GM18508 (cell line): ENCODE measurements at regions not wholly inside any gene's neighbourhood (a gene's known extent, or its start where the extent isn't known, plus 50 kb on each side); places are given as distances from the start of the nearest gene placed in this dataset.
"Not testable (repeated sequence)": the region's sequence is repeated elsewhere in the genome, so short reads cannot be mapped to it uniquely, and the experiment has no call there.

Source experiments
- ATAC-seq: cut with Tn5 transposase; IDR thresholded peaks from one replicate; pipeline ENCODE4 v1.9.1; 2021; ENCODE audit warnings: moderate number of reproducible peaks; ENCODE audit not compliant: insufficient read depth, unreplicated experiment

DNA sequence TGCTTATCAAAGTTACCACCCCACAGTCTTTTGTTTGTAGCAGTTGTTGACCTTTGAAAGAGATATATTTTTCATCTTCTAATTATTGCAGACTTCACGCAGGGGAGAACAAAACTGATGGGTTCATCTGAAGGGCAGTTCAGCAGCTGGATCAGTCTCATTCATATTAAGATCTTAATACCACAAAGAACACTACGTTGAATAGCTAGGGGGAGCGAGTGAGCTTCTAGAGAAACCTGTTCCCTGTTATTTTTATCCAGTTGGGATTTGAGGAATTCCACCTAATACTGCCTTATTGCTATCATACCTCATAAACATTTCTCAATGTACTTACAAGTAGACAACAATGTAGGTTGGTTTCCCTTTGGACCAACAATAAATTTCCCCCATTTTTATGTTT is 306.1 kb upstream of the KIF2B start:
- no peak for ATAC-seq

DNA sequence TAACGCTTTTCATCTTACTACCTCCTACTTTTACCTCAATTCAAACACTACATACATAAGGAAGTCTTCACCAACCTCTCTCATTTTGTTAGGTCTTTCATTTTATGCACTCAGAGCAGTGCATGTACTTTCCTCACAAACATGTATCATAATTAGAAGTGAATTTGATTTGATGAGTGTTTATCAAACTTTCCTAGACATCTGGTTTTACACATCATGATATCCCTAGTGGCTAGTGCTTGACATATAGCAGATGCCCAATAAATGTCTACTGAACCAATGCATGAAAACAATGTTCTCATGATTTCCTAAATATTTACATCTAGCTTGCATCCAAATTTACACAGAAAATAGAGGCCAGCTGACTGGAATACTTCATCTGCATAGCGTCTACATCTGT is 323.4 kb upstream of the KIF2B start:
- no peak for ATAC-seq

DNA sequence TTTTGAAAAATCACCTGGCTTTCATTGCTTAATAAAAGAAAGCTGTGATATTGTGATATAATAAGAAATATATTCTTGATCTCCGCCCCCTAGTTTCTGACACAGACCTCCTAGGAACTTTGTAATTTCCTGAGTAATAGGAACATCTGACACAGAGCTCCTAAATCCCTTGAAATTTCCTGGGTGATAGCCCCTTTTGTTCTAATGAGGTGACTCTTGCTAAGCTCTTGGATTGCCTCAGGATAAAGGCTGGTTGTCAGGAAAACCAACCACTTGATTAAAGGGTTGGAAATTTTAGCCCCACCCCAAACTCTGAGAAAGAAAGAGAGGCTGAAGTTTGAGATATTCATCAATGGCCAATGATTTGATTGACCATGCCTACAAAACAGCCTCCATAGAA is 326.4 kb upstream of the KIF2B start:
- no peak for ATAC-seq

DNA sequence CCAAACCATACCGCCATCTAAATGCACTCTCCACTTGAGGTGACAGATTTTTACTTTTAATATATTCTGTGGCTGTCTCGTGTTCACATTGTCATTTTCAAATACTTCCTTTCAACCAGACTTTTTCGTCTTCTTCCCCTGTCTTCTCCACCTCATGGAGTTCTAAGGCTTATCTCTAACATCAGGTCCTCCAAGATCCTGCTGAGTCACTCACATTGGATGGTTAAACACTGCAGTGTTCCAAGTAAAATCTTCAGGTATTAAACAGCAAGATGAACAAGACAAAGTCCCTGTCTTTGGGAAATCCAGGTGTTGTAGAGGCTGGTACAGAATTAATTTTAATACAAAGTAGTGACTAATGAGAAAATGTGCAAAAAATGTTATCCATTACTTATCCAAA is 330.2 kb upstream of the KIF2B start:
- no peak for ATAC-seq

DNA sequence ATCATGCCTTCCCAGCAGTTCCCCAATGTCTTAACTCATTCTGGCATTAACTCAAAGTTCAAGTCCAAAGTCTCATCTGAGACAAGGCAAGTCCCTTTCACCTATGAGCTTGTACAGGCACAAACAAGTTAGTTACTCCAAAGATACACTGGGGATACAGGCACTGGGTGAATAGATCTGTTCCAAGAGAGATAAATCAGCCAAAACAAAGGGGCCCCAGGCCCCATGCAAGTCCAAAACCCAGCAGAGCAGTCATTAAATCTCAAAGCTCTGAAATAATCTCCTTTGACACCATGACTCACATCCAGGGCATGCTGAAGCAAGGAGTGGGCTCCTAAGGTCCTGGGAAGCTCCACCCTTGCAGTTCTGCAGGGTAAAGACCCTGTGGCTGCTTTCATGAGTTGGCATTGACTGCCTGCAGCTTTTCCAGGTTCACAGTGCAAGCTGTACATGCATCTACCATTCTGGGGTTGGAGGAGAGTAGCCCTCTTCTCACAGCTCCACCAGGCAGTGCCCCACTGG is 332.2 kb upstream of the KIF2B start:
- ATAC-seq = no peak

DNA sequence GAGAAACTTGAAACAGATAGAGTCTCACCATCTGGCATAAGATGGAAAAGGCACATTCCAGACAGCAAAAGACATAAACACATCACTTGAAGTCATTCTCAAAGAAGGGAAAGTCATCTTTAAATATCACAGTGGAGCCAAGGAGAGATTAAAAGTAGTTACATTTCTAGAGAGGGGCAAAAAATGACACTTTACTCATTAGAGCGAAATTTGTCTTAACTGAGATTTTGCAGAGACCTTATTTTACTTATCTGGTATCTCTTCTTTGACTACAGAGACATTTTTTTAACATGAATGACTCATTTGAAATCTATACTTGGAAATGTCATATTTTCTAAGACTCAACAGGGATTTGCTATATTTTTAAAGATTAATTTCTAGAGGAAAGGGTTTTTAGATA is 339.0 kb upstream of the KIF2B start:
- no peak for ATAC-seq

DNA sequence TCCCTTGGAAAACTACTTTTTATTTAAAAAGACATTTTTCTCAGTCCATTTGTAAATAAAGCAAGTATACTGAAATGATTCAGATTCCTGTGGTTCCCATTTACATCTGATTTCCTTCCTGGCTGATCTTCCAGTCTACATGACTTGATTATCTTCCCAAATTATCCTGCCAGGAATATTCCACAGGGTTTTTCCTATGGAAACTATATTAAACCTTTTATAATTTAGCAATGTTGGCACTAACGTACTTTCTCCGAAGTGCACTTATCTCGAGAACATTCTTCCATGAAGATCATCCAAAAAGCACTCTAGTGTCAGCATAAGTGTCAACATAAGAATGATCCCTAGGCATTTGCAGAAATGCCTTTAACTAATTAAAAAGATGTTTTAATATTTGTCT is 347.7 kb upstream of the KIF2B start:
- ATAC-seq = no peak

DNA sequence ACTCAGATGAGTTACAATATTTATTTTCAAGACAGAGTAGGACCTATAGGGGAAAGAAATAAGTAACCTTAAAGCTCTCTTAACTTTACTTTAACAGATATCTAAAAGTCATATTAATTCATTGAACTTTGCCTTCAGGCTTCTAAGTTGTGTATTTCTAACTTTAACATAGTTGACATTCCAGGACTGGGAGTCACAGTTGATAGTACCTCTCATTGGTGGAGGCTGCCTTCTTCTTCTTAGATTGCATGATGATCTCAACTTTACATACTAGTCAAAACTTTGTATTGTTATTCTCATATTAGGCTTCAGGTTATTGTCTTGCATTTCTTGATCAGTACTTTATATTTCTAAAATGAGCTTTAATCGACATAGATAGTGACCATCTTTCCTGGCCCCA is 350.1 kb upstream of the KIF2B start:
- no peak for ATAC-seq

DNA sequence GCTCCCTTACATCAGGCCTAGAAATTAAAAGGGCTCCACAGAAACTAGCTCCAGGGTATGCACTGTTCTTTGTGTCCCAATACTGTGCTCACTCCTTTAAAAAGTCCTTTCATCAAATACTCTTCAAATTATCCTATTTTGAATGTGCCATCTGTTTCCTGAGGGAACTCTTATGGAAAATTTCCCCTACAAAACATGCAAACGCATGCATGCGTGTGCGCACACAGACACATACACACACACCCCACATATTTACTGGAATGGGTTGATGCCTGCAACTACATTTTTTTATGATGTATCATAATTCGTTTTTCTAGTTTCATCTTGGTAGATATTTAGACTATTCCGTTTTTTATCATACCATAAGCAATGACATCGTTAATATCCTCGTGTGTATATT is 351.2 kb upstream of the KIF2B start:
- ATAC-seq = no peak

DNA sequence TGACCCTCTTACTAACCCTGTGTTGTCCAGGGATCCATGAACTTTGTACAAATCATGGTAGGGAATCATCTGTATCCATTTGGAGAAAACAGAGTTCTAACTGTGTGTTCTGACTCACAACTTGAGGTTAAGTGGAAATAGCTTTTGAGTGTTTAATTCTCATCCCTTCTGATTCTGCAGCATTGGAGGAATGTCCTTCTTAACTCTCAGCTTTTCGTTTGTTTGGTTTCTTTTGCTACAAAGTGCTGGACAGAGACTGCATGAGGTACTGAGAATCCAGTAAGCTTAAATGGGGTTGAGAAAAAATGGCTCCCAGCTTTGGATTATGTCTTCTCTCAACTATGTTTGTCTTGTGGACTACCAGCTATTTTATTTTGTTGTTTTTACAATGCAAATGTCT is 352.1 kb upstream of the KIF2B start:
- ATAC-seq = no peak

DNA sequence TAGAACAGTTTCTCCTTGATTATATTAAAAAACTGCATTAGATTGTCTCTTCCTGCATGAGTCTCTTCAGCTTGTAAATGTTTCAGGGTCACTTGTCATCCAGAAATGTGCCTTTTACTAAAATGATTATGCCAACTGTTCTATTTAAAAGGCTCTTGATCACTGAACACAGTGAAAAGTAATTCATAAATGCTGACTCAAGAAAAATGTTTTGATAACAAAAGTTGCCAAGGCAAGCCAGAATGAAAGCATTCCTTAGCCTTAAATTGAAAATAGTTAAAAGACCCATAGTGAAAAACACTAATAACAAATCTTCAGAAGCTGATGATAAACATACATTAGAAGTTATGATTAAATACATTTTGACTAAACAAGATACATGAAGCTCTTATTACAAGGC is 356.0 kb upstream of the KIF2B start:
- ATAC-seq = no peak

DNA sequence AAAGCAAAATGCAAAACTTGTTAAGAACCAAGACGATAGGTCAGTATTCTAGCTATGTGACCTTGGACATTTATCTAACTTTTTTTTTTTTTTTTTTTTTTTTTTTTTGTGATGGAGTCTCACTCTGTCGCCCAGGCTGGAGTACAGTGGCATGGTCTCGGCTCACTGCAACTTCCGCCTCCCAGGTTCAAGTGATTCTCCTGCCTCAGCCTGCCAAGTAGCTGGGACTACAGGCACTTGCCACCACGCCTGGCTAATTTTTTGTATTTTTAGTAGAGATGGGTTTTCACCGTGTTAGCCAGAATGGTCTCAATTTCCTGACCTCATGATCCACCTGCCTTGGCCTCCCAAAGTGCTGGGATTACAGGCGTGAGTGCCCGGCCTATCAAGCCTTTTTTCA is 358.3 kb upstream of the KIF2B start:
- ATAC-seq = not testable (repeated sequence)

DNA sequence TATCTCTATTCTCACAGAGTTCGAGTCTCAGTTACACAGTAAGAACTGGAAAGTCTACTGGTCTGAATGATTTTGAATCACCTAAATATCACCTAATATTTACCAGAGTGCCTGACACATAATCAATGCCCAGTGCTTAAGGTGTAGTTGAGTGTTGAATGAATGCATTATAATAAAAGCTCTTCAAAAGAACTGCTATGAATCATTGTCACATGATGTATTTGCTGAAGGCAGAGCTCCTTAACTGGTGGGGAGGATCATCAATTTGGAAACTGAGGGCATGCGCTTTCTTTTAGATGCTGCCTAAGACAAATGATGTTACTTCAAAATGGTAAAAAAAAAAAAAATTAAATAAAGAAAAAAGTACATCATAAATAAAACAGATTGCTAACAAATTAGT is 359.4 kb upstream of the KIF2B start:
- ATAC-seq = no peak

DNA sequence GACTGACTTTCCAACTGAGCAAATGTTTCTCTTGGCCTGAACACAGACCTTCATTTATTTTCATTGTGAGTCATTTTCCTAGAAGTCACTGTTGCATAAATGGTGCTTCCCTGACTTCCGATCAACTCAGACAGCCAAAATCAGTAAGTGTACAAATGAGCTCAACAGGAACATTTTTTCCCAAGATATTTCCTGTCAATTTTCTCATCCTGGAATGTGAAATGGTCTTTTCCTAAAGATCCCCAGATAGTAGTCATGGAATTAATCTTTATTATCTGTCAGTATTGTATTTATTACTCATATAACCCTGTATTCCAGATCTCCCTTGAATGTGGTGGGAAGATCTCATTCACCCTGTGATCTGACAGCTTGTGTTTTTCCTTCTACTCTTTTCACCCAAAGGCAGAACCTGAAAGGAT is 360.3 kb upstream of the KIF2B start:
- ATAC-seq = no peak

DNA sequence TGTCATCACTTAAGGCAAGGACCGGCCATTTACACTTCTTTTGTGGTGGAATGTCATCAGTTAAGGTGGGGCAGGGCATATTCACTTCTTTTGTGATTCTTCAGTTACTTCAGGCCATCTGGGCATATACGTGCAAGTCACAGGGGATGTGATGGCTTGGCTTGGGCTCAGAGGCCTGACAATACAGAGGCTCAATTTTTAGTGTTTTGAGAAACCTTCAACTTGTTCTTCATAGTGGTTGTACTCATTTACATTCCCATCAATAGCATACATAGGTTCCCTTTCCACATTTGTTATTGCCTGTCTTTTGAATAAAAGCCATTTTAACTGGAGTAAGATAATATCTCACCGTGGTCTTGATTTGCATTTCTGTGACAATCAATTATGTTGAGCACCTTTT is 366.8 kb upstream of the KIF2B start:
- ATAC-seq = not testable (repeated sequence)

DNA sequence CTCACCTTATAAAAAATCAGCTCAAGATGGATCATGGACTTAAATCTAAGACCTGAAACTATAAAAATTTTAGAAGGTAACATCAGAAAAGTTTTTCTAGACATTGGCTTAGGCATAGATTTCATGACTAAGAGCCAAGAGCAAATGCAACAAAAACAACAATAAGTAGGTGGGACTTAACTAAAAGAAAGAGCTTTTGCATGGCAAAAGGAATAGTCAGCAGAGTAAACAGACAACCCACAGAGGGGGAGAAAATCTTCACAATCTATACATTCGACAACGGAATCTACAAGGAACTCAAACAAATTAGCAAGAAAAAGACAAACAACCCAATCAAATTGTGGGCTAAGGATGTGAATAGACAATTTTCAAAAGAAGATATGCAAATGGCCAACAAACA is 368.4 kb upstream of the KIF2B start:
- no peak for ATAC-seq

DNA sequence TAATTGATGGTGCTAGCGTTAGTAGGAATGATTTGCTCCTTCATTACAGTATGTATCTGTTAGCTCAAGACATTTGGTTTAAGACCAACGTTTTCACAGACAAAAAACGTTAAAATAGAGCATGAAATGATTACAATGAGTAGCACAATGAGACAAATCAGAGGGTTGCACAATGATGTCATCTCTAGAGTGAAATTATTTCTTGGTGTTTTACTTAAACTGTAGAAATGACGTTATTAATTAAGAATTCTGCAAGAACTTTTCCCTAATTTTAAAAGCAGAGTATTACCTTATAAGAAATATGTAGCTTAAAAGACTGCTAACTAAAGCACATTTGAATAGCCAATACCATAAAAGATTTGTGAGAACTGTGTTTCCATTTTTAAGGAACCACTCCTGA is 373.4 kb upstream of the KIF2B start:
- ATAC-seq = no peak

DNA sequence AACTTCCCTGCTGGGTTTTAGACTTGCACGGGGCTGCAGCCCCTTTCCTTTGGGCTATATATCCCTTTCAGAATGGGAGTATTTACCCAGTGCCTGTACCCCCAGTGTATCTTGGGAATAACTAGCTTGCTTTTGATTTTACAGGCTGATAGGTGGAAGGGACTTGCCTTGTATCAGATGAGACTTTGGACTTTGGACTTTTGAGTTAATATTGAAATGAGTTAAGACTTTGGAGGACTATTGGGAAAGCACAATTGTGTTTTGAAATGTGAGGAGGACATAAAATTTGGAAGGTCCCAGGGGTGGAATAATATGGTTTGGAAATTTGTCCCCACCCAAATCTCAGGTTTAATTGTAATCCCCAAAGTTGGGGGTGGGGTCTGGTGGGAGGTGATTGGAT is 393.8 kb upstream of the KIF2B start:
- ATAC-seq = no peak

DNA sequence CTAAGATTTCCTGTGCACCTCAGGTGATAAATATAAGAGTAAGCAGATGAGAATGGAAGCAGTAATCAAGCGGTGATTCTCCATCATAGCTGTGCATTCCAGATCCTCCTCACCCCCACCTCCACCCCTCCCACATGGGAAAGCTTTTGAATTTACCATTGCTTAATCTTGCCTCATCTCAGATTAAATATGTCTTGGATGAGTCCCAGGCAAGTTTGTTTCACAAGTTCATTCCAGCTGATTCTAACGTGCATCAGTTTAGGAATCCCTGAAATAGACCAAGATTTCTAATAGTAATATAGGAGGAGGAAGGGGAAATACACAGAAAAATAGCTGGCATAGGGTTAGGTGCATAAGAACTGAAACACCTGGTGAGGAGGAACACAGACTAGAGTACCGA is 396.2 kb upstream of the KIF2B start:
- no peak for ATAC-seq

DNA sequence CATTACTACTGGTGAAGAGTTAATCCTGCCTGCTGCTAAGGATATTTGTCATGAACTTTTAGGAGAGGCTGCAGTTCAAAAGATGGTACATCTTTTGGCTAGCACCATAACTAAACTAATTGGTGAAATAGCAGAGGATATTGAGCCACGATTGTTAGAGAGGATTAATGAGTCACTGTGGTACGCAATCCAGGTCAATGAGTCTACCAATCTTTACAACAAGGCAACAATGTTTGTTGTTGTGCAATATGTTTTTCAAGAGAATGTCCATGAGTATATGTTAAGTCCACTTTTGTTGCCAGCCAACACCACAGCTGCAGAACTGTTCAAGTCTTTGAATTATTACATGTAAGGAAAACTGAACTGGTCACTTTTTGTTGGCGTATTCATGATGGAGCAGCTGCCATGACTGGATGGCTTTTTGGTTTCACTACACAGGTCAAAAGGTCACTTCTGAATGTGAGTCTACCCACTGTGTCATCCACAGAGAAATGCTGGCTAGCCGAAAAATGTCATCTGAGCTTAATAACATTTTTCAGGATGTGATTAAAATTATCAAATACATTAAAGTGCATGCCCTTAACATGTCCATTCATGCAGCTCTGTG is 402.6 kb upstream of the KIF2B start:
- no peak for ATAC-seq

DNA sequence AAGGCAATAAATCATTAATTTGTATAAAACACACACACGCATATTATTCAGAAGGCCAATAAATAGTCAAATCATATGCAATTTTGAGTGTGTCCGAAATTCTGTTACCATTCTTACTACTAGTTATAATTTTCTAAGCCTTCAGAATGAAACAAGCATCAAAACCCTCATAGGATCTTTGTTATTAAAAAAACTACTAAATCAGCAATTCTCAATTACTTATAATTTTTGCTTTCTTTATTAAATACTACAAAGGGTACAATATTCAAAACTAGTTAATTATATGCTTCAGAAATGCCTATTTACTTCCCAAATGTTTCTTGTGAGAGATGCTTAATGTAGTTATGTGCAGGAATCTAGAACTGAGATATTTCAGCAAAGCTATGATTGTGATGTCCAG is 413.1 kb upstream of the KIF2B start:
- no peak for ATAC-seq

DNA sequence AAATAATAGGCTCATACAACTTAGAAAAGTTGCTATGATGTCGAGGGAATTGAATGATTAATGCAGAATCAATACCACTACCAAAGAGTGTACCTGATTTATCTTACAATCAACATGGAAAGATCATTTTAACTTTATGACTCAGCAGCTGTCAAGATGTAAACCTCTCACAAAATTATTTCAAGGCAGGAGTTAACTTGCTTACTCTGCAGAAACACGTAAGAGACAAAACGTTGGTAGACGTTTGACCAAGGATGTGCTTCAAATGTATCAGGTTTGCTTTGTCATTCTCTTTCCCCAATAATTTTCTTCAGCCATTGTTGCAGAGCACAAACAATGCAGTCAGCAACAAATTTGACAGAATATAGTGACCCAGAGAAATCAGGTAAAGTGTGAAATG is 415.8 kb upstream of the KIF2B start:
- no peak for ATAC-seq

DNA sequence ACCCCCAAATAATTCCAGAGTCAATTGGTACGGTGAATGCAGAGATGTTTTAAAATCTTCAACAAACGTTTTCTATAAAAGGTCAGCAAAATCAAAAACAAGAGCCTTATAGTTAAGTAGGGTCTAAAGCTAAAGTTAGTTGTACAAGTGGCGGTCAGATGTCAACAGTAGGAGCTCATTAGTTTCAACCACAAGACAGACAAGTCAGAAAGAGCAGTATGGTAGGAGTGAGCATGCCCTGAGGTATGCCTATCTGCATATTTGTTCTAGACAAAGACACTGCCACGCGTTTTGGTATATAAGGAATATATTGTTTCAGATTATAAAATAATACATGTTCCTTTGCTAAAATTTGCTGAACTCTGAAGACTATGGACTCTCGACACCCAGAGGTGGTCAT is 431.5 kb upstream of the KIF2B start:
- ATAC-seq = no peak
